Cerebellar nuclear complex (tissue), 1 donor: ENCODE measurements at regions not wholly inside any gene's neighbourhood (a gene's known extent, or its start where the extent isn't known, plus 50 kb on each side); places are given as distances from the start of the nearest gene placed in this dataset.
"Not testable (repeated sequence)": the region's sequence is repeated elsewhere in the genome, so short reads cannot be mapped to it uniquely, and the experiment has no call there.

ENCODE experiments used
- DNase-seq, 2 experiments: peaks; one replicate each; lab custom pipeline; 2025; lab: John Stamatoyannopoulos, UW

GRCh38 chr5:74500110-74500917 is 140.2 kb downstream of the ENC1 start:
- DNase-seq = no peak

GRCh38 chr5:74499256-74500050 is 141.1 kb downstream of the ENC1 start:
- no peak for DNase-seq

- no peak for DNase-seq
Observed at GRCh38 chr5:74497706-74498105, 142.8 kb downstream of the ENC1 start.

DNA sequence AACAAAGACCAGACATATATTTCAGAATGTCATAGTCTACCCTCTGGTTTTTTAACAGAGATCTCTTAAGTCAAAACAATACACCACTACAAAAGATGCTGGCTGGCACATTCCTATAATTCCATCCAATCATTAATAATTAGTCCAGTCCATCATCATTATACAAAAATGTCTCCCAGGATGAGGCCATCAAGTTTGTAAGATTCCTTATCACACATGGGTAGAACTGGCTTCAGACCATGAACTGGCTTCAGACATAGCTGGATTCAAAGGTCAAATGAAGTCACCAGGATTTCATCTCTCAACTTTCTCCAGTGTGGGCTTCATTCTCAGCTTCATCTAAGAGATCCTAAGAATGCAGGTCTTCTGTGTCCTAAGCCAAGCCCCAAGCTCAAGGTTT is 147.1 kb downstream of the ENC1 start:
- DNase-seq = no peak

DNA sequence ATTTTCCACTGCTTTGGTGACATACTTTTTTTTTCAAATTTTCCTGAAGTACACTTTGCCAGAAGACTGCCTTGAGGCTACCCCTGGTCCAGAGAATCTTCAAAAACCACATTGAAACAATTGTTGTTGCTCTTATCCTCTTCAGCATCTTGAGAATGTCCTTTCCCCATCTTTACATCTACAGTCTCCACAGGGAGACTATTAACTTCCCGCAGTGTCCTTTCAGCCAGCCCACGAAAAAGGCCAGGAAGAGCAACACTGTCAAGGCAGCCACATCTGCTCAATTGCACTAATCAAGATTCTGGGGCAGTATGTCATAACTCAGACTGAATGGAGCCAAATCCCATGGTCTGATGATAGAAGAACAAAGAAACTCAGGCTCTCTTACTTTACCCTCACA is 148.3 kb downstream of the ENC1 start:
- no peak for DNase-seq

DNA sequence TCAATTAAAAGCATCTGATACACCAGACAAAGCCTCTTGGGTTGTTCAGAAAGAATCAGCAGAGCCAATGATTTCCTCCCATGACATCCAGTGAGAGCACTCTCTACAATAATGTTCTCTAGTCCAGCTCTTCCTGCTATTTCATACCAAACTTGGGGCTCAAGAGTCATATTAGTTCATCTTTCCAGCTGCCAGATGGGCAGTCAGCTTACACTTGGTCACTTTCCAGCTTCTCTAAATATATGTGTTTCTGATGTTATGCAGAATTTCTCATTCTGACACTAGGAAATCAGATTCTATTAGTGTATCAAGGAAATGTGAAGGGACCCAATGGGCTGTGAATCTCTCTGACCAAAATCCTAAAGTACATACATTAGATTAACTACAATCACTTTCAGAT is 148.9 kb downstream of the ENC1 start:
- DNase-seq = no peak

- no peak for DNase-seq
Observed at GRCh38 chr5:74490814-74491213, 149.7 kb downstream of the ENC1 start.

GRCh38 chr5:74482990-74483389 is 157.5 kb downstream of the ENC1 start:
- no peak for DNase-seq

DNA sequence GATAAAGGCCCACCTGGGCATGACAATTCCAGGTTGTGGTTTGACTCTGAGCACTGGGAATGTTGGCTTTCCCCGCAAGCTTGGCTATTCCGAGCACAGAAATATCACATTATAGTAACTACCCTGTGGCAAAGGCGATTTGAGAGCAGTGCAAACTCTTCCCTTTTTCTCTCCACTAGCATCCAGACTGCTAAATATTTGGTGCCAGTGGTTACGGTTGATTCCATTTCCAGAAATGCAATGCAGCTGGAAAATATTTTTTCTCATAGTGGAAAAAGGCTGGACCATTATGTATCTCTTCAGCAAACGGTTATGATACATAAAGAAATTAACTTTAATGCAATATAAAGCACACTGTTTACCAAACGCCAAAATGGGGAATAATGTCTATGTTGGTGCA is 158.0 kb downstream of the ENC1 start:
- no peak for DNase-seq

DNA sequence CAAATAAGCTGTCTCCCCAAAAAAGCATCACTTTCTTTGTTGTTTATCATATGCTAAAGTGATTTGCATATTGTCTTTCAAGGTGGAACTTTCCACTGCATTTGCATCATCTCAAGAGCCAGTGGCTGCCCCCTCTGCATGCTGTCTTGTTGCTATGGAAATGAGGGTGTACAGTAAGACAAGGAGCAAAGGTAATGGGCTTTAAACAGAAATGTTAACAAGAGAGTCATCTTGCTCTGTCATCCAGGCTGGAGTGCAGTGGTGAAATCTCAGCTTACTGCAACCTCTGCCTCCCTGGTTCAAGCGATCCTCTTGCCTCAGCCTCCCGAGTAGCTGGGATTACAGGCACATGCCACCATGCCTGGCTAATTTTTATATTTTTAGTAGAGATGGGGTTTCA is 159.2 kb downstream of the ENC1 start:
- DNase-seq = not testable (repeated sequence)

DNA sequence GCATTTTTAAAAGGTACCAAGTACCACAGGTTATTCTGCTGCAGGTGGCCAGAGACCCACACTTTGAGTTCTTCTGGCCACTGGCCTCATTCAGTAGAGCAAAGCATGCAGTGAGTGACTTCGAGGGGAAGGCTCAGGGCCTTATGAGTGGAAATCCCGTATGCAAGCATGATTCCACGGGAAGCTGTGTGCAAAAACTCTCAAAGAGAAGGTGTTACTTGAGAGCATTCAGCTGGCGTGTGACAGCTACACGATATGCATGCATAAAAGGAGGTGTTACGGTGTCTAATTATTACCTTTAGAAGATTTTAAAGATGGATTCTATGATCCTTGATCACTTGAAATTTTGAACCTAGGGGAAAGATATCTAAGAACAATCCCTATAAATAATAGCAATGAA is 160.3 kb downstream of the ENC1 start:
- DNase-seq = no peak

DNA sequence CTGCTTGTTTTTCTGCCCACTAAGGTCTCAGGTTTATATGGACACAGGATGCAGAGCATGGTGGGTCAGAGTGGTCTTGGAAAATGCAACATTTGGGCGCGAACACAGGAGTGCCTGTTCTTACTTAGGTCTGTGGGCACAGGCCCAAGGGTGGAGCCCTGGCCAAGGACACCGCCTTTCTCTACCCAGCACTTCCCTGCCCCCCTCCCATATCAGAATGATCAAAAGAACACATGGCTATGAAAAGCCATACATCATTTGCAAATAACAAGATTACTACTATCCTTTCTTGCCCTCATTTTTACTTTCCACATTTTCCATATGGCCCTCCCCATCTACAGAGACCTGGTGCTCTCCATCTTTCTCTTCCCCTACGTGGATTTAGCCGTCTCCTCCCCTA is 162.2 kb downstream of the ENC1 start:
- no peak for DNase-seq

DNA sequence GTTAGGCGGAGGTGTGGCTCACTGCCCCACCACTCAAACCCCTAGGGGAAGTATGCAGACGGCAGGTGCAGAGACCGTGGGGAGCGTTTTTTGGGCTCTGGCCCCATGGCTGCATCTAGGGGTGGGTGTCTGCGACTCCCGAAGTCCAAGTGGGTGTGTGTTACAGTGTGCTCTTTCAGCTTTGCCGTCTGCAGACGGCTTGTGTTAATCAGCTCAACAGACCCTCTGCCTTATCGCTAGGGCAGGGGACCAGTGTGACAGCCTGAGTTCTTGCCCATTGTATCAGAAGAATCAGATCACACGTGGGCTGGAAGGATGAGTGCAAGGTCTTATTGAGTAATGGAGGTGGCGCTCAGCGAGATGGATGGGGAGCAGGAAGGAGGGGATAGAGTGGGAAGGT is 162.8 kb downstream of the ENC1 start:
- DNase-seq = no peak

- no peak for DNase-seq
Observed at GRCh38 chr5:74476819-74477453, 163.6 kb downstream of the ENC1 start.

- no peak for DNase-seq
Observed at GRCh38 chr5:74476046-74476818, 164.3 kb downstream of the ENC1 start.

GRCh38 chr5:74471875-74472274 is 168.7 kb downstream of the ENC1 start:
- no peak for DNase-seq

- DNase-seq = no peak
Observed at GRCh38 chr5:74469234-74469994, 171.1 kb downstream of the ENC1 start.

DNA sequence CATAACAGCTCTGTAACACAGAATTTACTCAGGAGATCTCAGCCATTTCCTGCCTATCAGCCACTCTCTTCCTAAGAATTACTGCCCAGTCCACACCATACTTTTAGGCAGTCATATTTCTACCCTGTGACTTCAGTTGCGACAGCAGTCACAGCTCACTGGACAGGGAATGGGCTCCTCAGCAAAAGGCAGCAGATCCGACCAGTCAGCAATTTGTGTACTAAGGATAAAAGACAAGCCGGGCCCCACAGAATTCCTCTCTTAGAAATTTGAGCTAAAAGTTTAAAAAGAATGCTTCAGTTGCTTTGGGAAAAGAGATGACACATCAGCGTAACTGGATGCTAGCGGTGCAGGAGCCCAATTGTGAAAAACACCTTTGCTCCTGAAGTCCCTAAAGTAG is 172.1 kb downstream of the ENC1 start:
- DNase-seq = no peak

- no peak for DNase-seq
Observed at GRCh38 chr5:74465724-74466123, 174.8 kb downstream of the ENC1 start.

- no peak for DNase-seq
Observed at GRCh38 chr5:74464512-74465209, 175.9 kb downstream of the ENC1 start.

DNA sequence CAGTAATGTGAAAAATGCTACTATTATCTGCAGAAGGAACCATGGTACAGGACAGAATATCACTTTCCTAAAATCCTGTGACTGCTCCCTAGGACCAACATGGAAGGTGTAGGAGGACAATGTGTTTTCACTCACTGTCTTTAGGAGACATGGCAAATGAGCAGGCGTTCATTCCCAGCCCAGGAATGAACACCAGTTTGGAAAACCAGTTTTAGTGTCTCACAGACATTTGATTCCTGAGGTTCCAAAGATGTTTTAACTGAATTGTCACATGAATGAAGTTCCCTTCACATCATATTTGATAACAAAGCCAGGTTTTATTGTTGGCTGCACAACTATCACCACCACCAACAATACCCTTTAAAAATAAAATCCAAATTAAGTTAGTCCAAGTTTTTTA is 178.2 kb downstream of the ENC1 start:
- no peak for DNase-seq
